Activated CD4-positive, alpha-beta T cell treated with anti-CD3 and anti-CD28 coated beads, Interleukin-2, amount 50 U/mL, for 1 hour (primary cell): ENCODE measurements at regions not wholly inside any gene's neighbourhood (a gene's known extent, or its start where the extent isn't known, plus 50 kb on each side); places are given as distances from the start of the nearest gene placed in this dataset.

Experiments used
- DNase-seq: peaks from one replicate; pipeline ENCODE4 v3.0.0-alpha.2; 2020

DNA sequence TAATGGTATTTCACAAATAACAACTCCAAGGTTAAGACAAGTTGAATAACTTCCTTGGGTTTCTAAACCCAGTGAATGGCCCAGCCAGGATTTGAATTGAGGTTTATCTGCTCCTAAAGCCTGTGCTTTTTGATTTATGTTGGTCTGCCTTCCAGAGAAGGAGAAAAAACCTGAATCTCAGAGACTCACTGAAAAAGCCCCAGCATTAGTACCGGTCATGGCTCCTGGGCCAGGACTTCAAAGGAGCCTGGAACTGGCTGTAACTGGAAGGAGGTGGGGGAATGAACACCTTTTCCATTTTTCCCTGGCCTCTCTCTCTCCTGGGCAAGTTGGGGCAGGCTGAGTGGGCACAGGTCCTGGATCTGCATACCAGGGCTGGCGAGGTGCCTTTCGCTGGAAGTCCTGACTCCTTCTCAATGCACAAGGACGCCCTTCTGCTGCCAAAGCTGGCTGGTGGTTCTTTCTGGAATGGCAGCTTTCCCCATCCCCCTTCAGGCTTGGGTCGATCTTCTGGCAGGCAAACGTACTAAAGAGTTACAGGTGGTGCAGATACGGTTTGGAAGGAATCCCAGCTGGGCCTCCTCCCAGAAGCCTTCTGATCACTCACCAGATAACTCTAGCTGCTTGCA, 268.2 kb downstream of the PTEN start:
- no peak for DNase-seq

DNA sequence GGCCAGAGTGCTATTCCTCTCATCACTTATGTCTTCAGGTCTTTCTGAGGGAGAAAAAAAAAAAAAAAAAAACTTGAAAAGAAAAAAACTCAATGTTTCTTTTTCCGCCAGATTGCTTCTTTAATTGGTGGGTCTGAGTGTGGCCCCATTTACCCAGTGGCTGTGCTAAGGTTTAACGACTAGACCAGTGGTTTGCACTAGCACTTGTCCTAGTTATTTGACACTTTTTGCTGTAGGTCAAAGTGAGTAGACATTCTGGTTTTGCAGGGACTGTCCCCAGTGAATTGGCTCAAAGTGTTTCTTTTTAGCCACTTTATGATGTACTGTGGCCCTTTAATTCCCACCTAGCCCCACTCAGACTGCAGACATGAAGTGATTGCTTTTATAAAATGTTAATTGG, 273.3 kb downstream of the PTEN start:
- DNase-seq: no peak

DNA sequence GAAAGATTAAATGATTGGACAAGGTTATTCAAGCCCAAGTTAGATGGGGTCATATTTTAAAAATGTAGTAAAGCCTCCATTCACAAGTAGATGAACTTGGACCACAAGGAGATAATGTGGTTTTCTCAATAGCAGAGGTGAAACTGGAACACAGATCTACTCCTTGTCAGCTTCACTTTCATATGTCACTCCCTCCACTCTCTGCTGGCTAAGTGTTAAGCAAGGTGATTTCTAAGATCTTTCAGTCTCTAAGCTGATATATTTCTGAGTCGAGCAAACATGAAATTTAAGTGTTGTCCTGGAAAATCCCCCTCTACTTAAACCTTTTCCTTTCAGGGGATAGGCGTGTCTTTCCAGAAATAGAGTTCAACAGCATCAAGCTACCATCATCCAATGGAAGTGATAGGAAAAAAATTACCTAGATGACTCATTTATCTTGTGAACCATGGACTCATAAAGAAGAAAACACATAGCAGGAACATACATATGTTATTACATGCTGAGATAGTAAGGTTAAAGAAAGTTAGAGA, 275.0 kb downstream of the PTEN start:
- no peak for DNase-seq

DNA sequence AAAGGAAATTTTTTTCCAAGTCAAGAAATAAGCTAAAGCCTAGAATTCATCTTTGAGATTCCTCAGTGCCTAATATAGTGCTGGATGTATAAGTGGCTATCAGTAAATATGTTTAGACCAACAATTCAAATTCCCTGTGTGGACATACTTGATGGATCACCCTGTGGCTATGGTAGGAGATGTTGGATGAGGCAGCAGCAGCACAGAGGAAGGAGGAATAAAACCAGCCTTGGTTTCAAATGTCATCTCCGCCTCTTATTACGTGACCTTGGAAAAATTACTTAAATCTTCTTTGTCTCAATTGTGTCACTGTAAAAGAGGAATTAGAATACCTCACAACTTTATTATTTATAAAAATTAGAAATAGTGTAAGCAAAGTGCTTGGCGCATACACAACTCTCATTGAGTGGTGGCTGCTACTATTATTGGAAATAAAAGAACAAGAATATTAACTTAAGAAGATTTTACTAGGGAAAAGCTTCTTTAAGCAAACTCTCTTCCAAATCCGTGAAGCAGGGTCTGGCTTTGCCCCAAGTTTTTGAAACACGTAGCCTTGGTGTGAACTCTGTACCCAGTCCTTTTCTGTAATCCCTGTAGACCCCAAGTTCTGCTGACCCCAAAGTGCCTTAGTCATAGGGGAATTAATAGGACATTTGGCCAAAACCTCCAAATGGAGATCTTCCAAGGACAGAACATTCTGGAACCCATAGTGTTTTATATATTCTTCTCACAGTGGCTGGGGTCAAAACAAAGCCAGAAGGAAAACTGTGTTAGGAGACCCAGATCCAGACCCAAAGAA, 283.8 kb downstream of the PTEN start:
- DNase-seq: no peak

DNA sequence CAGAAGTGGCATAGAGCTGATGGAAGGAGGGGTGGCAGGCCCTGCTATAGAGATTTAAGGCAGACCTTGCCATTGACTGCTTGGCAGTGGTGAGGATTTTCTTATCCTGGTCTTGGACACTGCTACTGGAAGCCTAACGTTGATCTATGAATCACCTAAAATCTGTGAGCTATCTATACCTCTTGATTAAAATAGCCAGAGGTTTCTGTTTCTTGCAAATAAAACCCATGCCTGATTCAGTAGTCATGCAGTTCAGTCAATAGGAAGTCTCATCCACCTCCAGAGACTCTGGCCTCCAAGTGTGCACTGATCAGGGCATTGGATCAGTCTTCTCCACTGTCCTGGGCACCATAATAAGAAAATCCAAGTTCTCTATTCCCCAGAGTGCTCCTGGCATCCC, 286.5 kb downstream of the PTEN start:
- DNase-seq: no peak

DNA sequence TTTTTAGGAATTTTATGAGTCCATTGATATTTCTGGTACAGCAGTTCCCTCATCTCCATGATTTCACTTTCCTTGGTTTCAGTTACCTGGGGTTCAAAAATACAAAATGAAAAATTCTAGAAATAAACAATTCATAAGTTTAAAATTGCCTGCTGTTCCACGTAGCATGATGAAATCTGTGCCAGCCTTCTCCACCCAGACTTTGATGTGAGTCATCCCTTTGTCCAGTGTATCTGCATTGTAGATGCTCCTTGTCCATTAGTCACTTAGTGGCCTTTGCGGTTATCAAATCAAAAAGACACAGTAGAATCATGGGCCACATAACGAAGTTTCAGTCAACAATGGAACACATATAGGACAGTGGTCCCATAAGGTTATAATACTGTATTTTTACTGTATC, 286.9 kb downstream of the PTEN start:
- no peak for DNase-seq

DNA sequence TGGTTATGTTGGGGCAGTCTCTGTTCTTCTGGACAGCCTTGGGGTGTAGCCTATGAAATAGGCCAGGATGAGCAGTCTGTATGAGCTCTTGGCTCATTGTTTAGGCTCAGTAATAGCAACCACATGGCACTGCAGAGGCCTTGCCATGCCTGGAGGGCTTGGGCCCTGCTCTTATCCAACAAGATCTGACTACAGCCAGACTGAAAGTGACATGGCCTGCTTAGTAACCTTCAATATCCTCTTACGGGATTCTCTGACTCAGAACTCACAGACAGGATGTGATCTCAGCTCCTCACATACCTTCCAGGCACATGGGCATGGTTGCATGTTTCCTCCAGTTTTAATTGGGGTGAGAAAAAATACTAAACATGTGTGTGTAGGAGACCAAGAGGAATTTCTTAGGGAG, 289.3 kb downstream of the PTEN start:
- no peak for DNase-seq

DNA sequence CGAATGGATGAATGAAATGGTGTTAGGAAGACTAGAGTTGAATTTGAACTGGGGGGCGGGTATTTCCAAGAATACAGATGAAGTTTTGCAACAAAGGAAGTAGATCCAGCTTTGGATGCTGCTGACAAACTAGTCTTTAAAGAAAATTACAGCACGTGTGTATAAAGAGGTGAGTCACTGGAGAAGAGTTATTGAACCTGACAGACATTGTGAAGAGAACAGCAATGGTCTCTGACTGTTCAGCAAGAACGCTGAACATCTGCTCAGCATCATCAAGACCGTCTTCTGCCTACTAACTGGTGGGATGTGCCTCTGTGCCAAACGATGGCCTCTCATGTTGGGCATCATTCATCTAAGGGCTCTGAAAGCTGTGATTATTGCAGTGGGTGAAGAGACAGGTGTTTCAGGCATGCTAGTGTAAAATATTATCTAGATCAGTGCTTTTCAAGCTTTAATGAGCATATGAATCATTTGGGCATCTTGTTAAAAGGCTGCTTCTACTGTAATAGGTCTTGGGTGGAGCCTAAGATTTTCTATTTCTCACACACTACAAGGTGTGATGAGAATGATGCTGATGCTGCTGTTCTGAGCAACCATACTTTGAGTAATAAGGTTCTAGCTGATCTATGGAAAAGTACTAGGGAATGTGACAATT, 291.3 kb downstream of the PTEN start:
- DNase-seq: no peak

DNA sequence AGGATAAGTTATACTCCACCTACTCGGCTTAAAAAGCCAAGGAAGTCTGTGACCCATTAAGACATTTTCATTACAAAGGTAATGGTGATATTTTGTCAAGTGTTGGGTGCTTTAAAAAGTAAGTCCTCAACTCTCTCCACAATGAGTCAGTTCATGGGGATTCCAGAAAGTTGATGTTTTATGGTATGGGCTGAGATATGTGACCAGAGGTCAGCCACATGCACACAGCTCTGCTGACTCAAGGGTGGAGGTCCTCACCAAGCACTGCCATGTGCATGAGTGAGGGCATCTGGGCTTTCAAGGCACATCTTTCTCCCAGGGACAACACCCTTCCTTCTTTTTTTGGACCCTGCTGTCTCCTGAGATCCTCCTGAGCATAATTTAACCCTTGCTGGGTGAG, 292.9 kb downstream of the PTEN start:
- DNase-seq: no peak

DNA sequence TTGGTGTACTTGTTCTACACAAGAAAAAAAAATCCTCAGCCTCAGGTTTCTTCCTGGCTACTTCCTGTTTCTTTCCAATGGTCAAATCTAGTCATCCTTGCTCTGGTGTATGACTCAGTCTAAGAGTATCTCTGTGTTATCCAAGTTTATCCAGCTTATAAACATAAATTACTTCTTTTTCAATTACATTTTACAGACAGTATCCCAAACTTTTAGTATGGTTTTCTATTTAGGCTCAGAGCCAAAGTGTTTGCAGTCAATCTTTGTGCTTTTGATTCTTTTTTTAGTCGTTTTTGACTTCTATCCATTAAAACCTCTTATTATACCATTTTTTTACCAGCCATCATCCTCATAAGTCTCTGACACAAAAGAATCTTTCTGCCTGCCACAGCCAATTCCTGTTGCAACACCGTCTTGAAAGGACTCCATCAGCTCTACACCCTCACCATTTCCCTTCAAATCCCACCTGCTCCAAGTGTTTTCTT, 294.6 kb downstream of the PTEN start:
- no peak for DNase-seq

DNA sequence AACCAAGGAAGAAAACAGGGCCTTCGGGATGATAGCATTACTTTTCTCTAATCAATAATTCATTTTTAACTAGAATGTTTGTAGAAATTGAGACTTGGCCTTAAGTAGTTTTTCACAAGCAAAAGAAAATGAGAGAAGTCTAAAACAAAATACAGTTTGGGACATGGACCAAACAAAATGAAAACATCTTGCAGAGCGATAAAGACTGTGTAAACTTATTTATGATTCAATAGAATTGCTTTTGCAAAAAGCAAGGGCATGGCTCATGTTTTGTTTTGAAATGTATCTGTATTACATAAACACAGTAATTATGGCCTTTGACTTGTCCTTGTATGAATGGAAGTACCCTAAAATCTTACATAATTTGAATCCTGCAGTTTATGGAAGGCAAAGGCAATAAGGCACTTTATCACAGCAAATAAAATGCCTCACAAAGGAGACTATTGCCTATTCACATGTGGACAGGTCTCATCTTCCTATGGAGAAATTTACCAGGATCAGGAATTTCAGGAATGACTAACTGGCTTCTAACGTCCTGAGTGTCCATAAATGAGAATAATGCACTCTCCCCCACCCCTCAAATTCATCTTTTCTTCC, 295.2 kb downstream of the PTEN start:
- no peak for DNase-seq

DNA sequence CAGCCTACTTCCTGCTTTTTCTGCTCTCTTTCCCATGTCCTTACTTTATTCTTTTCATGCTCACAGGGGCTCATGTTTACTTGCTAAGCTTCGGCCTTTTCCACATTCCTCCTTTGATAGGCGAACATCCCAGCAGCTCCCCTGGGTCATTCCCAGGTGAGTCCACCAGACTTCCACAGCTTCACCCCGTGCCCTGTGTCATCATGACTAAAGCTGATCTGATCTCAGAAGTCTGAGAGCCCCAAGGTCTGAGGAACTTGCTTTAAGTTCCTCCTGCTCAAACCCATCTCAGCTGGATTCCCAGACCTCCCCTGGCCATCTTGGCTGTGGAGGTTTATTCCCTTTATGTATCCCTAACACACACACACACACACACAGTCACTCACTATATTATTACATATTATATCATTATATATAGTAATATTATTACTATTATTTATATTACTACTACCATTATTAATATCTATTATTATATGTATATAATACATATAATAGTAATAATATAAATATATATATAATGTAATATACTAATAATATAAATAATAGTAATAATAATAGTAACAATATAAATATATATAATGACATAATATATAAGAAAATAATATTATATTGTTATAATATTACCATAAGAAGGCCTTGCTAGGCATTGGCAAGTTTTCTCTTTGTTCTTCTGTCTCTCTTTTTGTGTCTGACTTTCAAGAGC, 295.9 kb downstream of the PTEN start:
- no peak for DNase-seq

DNA sequence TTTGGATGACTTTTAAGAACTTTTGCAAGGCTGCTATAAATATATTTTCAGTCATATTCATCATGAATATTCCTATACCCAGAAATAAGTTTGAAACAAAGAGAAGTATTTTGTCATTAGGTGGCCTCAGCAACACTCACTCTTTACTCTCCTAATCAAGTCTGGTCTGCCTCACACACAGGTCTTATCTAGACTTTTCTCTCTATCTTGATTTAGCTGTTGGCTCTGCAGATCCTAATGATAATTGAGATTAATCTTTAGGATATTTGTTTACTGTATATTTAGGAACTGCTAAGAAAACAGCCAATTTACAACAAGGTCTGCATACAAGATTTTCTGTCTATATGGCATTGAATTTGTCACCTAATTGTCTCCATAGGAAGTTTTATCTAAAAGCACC, 297.6 kb downstream of the PTEN start:
- no peak for DNase-seq

DNA sequence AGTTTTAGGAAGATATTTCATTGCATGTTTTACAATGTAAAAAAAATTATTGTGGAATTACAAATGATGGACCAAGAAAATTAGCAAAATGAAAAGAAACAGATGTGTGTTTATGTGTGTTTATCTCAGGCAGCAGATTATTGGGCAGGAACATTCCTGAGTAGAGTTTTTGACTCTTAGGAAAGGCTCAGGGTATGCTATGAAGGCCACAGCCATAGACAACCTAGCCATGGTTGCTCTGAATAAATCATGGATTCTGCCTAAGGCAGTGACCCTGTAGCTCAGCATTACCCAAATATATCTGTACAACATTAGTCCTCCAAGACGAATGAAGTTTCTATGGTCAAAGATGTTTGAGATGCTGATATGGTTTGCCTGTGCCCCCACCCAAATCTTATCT, 298.3 kb downstream of the PTEN start:
- no peak for DNase-seq

DNA sequence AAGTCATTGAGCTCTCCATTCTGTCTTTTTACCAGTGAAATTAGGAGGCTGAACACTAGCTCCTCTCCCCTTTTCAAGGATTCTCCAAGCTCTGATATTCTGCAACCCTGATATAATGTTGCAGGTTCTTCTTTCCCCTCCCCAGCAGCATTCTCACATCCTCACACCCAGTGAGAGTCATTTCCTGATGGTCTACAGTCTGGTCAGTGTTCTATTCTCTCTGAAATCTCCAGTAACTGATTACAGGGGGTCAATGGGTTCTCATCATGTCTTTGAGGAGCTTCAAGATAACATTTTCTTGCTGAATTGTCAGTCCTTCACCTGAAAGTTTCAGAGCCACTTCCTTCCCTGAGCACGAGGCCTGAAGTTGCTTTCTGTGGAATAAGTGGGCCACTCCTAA, 299.4 kb downstream of the PTEN start:
- DNase-seq: no peak

DNA sequence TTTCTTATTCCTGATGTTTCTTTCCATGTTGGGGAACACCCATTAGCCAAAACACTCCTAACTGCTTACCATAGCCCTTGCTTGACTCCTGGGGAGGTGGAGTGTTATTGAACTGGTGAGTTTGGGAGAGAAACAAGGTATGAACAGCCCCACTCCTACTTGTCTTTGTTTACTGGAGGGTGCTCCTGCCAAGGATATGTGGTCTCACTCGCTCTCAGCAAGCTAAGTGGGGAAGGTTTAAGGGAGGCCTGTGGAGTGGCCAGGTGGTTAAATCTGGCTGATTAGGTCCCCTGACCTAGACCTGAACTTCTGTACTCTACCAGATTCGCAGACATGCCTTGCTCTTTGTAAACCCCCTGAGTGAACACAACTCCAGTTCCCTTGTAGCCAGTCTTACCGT, 300.1 kb downstream of the PTEN start:
- DNase-seq: no peak

DNA sequence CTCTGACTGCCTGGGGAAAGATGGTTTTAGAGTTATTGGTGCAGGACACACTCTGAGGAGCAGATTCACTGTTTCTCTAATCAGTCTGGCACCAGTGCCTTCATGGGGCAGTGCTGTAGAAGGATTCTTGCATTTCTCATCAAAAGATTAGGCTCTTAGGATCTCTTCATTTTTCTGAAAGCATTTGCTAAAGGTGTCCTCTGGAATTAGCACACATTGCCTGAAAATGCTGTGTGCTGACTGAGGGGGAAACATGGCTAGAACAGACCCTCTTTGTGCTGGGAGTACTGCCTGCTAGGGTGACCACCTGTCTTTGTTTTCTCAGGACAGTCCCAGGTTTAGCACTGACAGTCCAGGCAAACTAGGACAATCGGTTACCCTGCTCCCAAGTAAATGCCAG, 301.0 kb downstream of the PTEN start:
- no peak for DNase-seq

DNA sequence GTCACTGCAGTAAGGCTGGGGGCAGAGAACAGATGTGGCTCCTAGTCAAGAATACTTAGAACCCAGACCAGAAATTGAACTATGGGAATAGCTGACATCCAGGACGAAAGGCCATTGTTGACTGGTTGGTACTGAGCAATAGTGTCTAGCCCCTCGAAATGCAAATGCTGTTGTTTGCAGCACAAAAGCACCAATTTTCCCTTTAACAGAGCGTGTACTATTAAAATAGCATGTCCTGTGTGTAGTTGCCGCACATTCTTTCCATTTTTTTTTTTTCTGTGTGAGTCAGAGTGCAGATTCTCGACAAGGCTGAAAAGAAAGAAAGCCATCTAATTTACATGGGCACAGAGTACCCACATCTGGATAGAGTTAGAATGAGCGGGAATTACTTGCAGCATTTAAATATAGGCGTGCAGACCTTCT, 302.4 kb downstream of the PTEN start:
- no peak for DNase-seq

DNA sequence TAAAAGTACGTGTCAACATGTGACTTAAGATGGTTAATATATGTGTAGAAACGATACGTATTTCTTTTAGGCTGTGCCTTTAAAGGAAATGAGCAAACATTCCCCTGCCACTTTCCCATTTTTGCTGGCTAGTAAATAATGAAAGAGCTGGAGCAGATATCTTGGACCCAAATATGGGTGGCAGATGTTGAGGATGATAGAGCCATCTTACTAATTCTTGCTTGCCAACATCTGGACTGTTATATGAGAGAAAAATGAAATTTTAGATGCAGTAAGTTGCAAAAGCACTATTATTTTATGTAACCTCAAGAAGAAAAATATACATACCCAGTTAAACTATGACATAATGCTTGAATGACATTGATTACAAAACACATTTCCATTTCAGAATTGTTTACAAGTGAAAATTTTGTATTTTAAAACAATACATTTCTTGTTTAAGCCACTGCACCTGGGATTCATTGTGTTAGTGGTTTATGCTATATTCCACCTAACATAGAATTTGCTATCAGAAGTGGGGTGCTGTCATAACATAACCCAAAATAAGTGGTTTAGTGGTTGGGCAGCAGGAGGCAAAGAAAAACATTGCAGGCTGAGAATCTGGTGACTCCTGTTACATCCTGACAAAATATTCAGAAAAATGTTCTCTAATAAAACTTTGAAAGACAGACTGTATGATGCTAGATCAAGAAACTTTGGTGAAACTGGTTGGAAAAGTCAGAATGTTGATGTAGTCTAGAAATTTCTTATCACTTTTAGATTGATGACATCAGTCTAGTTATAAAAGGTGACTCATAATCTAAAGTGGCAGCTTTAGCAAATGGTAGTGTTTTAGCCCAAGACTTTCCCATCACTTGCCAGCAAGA, 305.0 kb downstream of the PTEN start:
- no peak for DNase-seq

DNA sequence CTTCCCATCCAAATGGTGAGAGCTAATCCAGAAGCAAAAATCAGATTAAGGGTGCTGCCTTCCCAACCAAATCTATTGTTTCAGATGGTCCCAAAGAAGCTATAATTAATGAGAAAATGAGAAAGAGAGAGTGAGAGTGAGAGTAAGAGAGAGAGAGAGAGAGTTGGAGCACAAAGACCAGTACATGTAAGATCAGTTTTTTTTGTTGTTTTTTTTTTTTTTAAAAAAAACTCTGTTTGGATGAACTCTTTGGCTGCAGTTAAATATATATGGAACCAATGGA, 305.6 kb downstream of the PTEN start:
- DNase-seq: no peak

DNA sequence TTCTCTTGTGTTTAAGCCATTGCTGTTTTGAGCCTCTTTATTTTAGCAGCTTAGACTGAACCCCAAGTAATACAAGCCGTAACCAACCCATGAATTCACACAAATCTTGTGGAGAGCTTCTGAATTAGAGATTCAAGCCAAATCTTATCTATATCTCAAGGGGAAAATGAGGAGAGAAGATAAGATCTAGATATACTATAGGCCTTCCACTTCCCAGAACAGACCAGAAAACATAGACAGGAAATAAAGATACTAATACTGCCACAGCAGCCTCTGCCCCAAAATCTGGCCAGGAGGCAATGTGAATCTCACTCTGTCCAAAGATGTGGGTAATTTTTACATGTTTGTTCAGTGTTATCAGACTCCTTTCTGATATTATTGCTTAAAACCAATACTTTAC, 307.2 kb downstream of the PTEN start:
- DNase-seq: no peak

DNA sequence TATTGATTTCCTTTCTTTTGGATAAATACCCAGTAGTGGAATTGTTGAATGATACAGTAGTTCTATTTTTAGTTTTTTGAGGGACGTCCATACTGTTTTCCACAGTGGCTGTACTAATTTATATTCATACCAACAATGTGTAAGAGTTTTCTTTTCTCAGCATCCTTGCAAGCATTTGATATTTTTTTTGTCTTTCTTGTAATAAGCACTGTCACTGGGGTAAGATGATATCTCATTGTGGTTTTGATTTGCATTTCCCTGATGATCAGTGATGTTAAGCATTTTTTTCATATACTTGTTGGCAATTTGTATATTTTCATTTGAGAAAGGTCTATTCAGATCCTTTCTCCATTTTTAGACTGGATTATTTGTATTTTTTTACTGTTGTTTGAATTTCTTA, 308.7 kb downstream of the PTEN start:
- no peak for DNase-seq
